Activated gamma-delta T cell (primary cell): ENCODE measurements at regions not wholly inside any gene's neighbourhood (a gene's known extent, or its start where the extent isn't known, plus 50 kb on each side); places are given as distances from the start of the nearest gene placed in this dataset.

ENCODE experiments used
- DNase-seq: peaks from one replicate; lab custom pipeline; 2025; lab: John Stamatoyannopoulos, UW

GRCh38 chr5:26231316-26231715 lies 807.1 kb downstream of the CDH9 start:
- DNase-seq, result no peak

- no peak for DNase-seq
Observed at GRCh38 chr5:26229848-26230247, 808.5 kb downstream of the CDH9 start.

- DNase-seq, result no peak
Observed at GRCh38 chr5:26227245-26227644, 811.1 kb downstream of the CDH9 start.

- no peak for DNase-seq
Observed at GRCh38 chr5:26205121-26205520, 833.3 kb downstream of the CDH9 start.

- no peak for DNase-seq
Observed at GRCh38 chr5:26193626-26194025, 844.8 kb downstream of the CDH9 start.

GRCh38 chr5:26192486-26192885 lies 845.9 kb downstream of the CDH9 start:
- no peak for DNase-seq

GRCh38 chr5:26181582-26181981 lies 856.8 kb downstream of the CDH9 start:
- no peak for DNase-seq

- no peak for DNase-seq
Observed at GRCh38 chr5:26148569-26149107, 889.7 kb downstream of the CDH9 start.

- no peak for DNase-seq
Observed at GRCh38 chr5:26143259-26143658, 895.1 kb downstream of the CDH9 start.

GRCh38 chr5:26121338-26121737 lies 917.0 kb downstream of the CDH9 start:
- DNase-seq, result no peak

GRCh38 chr5:26104175-26104574 lies 934.2 kb downstream of the CDH9 start:
- no peak for DNase-seq

- DNase-seq, result no peak
Observed at GRCh38 chr5:26060212-26060611, 978.2 kb downstream of the CDH9 start.

- no peak for DNase-seq
Observed at GRCh38 chr5:26054594-26054993, 983.8 kb downstream of the CDH9 start.

GRCh38 chr5:26034813-26035212 lies 1003.6 kb downstream of the CDH9 start:
- DNase-seq, result no peak

- no peak for DNase-seq
Observed at GRCh38 chr5:26031481-26031880, 1006.9 kb downstream of the CDH9 start.

- no peak for DNase-seq
Observed at GRCh38 chr5:26026044-26026443, 1012.3 kb downstream of the CDH9 start.

GRCh38 chr5:26024774-26025173 lies 1013.6 kb downstream of the CDH9 start:
- DNase-seq, result no peak

GRCh38 chr5:26023361-26023760 lies 1015.0 kb downstream of the CDH9 start:
- DNase-seq, result no peak

- no peak for DNase-seq
Observed at GRCh38 chr5:26014206-26014605, 1024.2 kb downstream of the CDH9 start.

- no peak for DNase-seq
Observed at GRCh38 chr5:26012078-26012477, 1026.3 kb downstream of the CDH9 start.

GRCh38 chr5:26009742-26010141 lies 1028.6 kb downstream of the CDH9 start:
- DNase-seq, result no peak

GRCh38 chr5:26003966-26004365 lies 1034.4 kb downstream of the CDH9 start:
- DNase-seq, result no peak

GRCh38 chr5:25995209-25995608 lies 1043.2 kb downstream of the CDH9 start:
- no peak for DNase-seq

GRCh38 chr5:25993701-25994100 lies 1044.7 kb downstream of the CDH9 start:
- no peak for DNase-seq

GRCh38 chr5:25991639-25992038 lies 1046.7 kb downstream of the CDH9 start:
- no peak for DNase-seq
